DND-41 (cell line): ENCODE measurements at regions not wholly inside any gene's neighbourhood (a gene's known extent, or its start where the extent isn't known, plus 50 kb on each side); places are given as distances from the start of the nearest gene placed in this dataset.
"Not testable (repeated sequence)": the region's sequence is repeated elsewhere in the genome, so short reads cannot be mapped to it uniquely, and the experiment has no call there.

Experiments used
- EZH2 ChIP-seq: IDR thresholded peaks from 3 replicates; pipeline ENCODE4 v1.6.1; 2012; ENCODE audit warnings: borderline replicate concordance, low read depth, mild to moderate bottlenecking, moderate library complexity, low read length, inconsistent platforms; ENCODE audit not compliant: severe bottlenecking
- TF ChIP-seq, protein P1 (sequence below): IDR thresholded peaks from 2 replicates; pipeline ENCODE4 v1.5.1; 2012; ENCODE audit warnings: borderline replicate concordance, low read length, moderate library complexity, mild to moderate bottlenecking; ENCODE audit not compliant: poor library complexity, severe bottlenecking; ENCODE audit errors: extremely low read depth

DNA sequence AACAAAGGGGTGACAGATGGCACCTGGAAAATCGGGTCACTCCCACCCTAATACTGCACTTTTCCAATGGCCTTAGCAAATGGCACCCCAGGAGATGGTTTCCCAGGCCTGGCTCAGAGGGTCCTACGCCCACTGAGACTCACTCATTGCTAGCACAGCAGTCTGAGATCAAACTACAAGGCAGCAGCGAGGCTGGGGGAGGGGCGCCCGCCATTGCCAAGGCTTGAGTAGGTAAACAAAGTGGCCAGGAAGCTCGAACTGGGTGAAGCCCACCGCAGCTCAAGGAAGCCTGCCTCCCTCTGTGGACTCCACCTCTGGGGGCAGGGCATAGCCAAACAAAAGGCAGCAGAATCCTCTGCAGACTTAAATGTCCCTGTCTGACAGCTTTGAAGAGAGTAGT is 467.2 kb downstream of the EPHA7 start:
- TF ChIP-seq, protein P1, sequence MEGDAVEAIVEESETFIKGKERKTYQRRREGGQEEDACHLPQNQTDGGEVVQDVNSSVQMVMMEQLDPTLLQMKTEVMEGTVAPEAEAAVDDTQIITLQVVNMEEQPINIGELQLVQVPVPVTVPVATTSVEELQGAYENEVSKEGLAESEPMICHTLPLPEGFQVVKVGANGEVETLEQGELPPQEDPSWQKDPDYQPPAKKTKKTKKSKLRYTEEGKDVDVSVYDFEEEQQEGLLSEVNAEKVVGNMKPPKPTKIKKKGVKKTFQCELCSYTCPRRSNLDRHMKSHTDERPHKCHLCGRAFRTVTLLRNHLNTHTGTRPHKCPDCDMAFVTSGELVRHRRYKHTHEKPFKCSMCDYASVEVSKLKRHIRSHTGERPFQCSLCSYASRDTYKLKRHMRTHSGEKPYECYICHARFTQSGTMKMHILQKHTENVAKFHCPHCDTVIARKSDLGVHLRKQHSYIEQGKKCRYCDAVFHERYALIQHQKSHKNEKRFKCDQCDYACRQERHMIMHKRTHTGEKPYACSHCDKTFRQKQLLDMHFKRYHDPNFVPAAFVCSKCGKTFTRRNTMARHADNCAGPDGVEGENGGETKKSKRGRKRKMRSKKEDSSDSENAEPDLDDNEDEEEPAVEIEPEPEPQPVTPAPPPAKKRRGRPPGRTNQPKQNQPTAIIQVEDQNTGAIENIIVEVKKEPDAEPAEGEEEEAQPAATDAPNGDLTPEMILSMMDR = not testable (repeated sequence)
- TF ChIP-seq EZH2 = not testable (repeated sequence)
